ENCODE measurements at regions not wholly inside any gene's neighbourhood (a gene's known extent, or its start where the extent isn't known, plus 50 kb on each side); places are given as distances from the start of the nearest gene placed in this dataset.

DNA sequence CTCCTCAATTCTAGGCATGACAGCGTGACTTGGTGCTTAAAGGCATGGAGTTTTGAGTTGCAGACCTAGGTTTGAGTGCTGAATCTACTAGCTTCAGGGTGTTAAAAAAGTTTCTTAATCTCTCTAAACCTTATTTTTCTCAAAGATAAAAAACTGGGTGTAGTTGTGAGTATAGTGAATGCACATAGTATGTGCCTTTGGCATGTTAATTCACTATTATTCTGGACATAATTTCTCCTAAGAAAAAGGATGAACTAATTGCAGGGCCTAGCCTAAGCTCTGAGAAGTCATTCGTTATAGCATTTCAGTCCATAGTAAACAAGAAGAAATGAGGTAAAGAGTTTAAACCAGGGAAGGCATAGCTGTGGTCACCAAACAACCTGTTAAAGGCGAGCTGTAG lies 149.0 kb downstream of the LACC1 start:
- no peak overlapping the region for H3K18ac ChIP-seq (ENCODE audit: extremely low read depth, low read length)
- no peak overlapping the region for H3K4me3 ChIP-seq (ENCODE audit: extremely low read depth in 1 of 4, insufficient read depth in 2 of 4, low read depth in 3 of 4, low read length in 4 of 4)
- H3K4ac ChIP-seq (replicated peaks; ENCODE audit: insufficient read length, low read depth, low read length) = no peak overlapping the region
- H3K56ac ChIP-seq (replicated peaks; ENCODE audit: insufficient read length, low read depth, low read length) = no peak overlapping the region
- H3K27ac ChIP-seq (ENCODE audit: low read depth, low read length) = no peak overlapping the region
- no peaks in the 10 kb centered on the region for H4K20me1 ChIP-seq (replicated peaks in 1 of 2; ENCODE audit: control insufficient read depth in 1 of 2, insufficient read depth in 2 of 2, low read length in 2 of 2)
- H3K4me2 ChIP-seq (ENCODE audit: insufficient read depth in 1 of 2, low read depth in 2 of 2, low read length in 2 of 2) = no peak overlapping the region
- H3K4me1 ChIP-seq (replicated peaks in 1 of 4; ENCODE audit: control insufficient read depth in 3 of 4, insufficient read depth in 4 of 4, low read length in 3 of 4) = 0 out of 7 replicates have a peak, but pooled peaks cover 0 to 2% (median 0%) of the 10 kb centered on the region in 4 experiments
- TF ChIP-seq HDAC6 (IDR thresholded peaks at IDR 0.05; ENCODE audit: low read depth, low read length) (no peak), TAF7 (optimal IDR thresholded peaks at IDR 0.05; ENCODE audit: borderline replicate concordance, low read depth, low read length) (no peak), PHF8 (conservative IDR thresholded peaks at IDR 0.05; ENCODE audit: low read depth, low read length) (no peak), SP4 (IDR thresholded peaks at IDR 0.05; ENCODE audit: low read length) (no peak), BCL11A (IDR thresholded peaks at IDR 0.05; ENCODE audit: low read depth in 2 of 2, low read length in 2 of 2) (no peak), SIN3A (conservative IDR thresholded peaks at IDR 0.05 in 1 of 2, IDR thresholded peaks at IDR 0.05 in 1 of 2; ENCODE audit: low read depth in 1 of 2, low read length in 2 of 2) (no peak), YY1 (IDR thresholded peaks at IDR 0.05; ENCODE audit: low read depth, low read length) (no peak)
- H2BK20ac ChIP-seq (ENCODE audit: low read length) = no peak overlapping the region
- H3K27me3 ChIP-seq (replicated peaks in 1 of 4; ENCODE audit: control insufficient read depth in 3 of 4, extremely low read depth in 1 of 4, insufficient read depth in 3 of 4, low read length in 3 of 4) = no peaks in the 10 kb centered on the region
- H3K9ac ChIP-seq (replicated peaks in 1 of 4; ENCODE audit: extremely low read depth in 1 of 4, low read depth in 3 of 4, low read length in 3 of 4) = no peak overlapping the region
- no peak overlapping the region for H4K91ac ChIP-seq (replicated peaks; ENCODE audit: insufficient read length, low read length)
- DNase-seq (ENCODE audit: low read depth in 1 of 2, low spot score in 2 of 2) = no peak
- H2BK120ac ChIP-seq (replicated peaks; ENCODE audit: low read depth, low read length) = no peak overlapping the region
- WGBS, 2 experiments (ENCODE audit: extremely low coverage in 1 of 2, insufficient coverage in 1 of 2, insufficient read length in 1 of 2, insufficient replicate concordance in 2 of 2, low coverage in 1 of 2, low lambda C conversion rate in 2 of 2, missing lambda C conversion rate in 1 of 2) = 83% methylated on average over 3 of the region's 3 CpGs; no CpG with 5 or more reads in 1 of the 2 experiments
- no peak overlapping the region for H3K23ac ChIP-seq (ENCODE audit: insufficient read length)
- H2AK5ac ChIP-seq (ENCODE audit: low read depth, low read length) = no peak overlapping the region
- H3K23me2 ChIP-seq (ENCODE audit: low read depth, low read length) = no peaks in the 10 kb centered on the region
- H3K36me3 ChIP-seq (ENCODE audit: control insufficient read depth in 2 of 4, insufficient read depth in 4 of 4, low read length in 3 of 4) = no peaks in the 10 kb centered on the region
- CTCF ChIA-PET (ENCODE audit: partially characterized antibody) = interaction anchor here (1.3 kb wide), 1 partner anchor 10 kb away, joined by 5 read pairs; no protein-coding TSS in a partner anchor
- no peaks in the 10 kb centered on the region for H3K79me1 ChIP-seq (ENCODE audit: low read depth, low read length)
- no peak overlapping the region for H2BK12ac ChIP-seq (ENCODE audit: low read depth, low read length)
- no peak overlapping the region for H2AFZ ChIP-seq (ENCODE audit: low read length)
- FAIRE-seq = no peak
- no peak overlapping the region for H2BK5ac ChIP-seq (ENCODE audit: low read depth, low read length)
- no peak overlapping the region for H3K14ac ChIP-seq (ENCODE audit: insufficient read length)
- no peak overlapping the region for H4K5ac ChIP-seq (ENCODE audit: insufficient read length, low read depth, low read length)
- H4K8ac ChIP-seq (ENCODE audit: extremely low read depth, insufficient read depth, low read length) = no peak overlapping the region
- no peaks in the 10 kb centered on the region for H3K9me3 ChIP-seq (ENCODE audit: insufficient read depth in 2 of 2, low read depth in 1 of 2, low read length in 1 of 2)
- POLR2A ChIA-PET (ENCODE audit: partially characterized antibody) = no interaction called here
- no peak overlapping the region for H2BK15ac ChIP-seq (ENCODE audit: low read length)
- H3K79me2 ChIP-seq (ENCODE audit: control insufficient read depth in 1 of 2, insufficient read depth in 2 of 2, low read length in 2 of 2) = no peaks in the 10 kb centered on the region
